ENCODE measurements at regions not wholly inside any gene's neighbourhood (a gene's known extent, or its start where the extent isn't known, plus 50 kb on each side); places are given as distances from the start of the nearest gene placed in this dataset.

GRCh38 chr4:110683601-110684000, 60.7 kb upstream of the PITX2 start:
- no peaks in the 10 kb centered on the region for H3K79me2 ChIP-seq (replicated peaks; ENCODE audit: insufficient read depth, low read length)
- H2AFZ ChIP-seq (ENCODE audit: low read depth, low read length): no peak overlapping the region

GRCh38 chr4:110702326-110702725, 79.4 kb upstream of the PITX2 start:
- peaks cover 3% of the 10 kb centered on the region for H3K9me3 ChIP-seq (ENCODE audit: low read length)
- H2AFZ ChIP-seq (ENCODE audit: low read depth, low read length): no peak overlapping the region
- H3K4me2 ChIP-seq (ENCODE audit: low read length): no peak overlapping the region
- H3K36me3 ChIP-seq (ENCODE audit: insufficient read depth, low read length): no peaks in the 10 kb centered on the region
- no peaks in the 10 kb centered on the region for H4K20me1 ChIP-seq (ENCODE audit: insufficient read depth)
- H3K9ac ChIP-seq (ENCODE audit: low read length): no peak overlapping the region
- no peak overlapping the region for H3K27ac ChIP-seq (ENCODE audit: low read length)
- no peaks in the 10 kb centered on the region for H3K9me2 ChIP-seq (ENCODE audit: insufficient read depth, low read length)
- no peaks in the 10 kb centered on the region for H3K27me3 ChIP-seq (ENCODE audit: insufficient read depth, low read depth, low read length)
- no peak overlapping the region for H3K4me3 ChIP-seq (ENCODE audit: low read length)
- H3K79me2 ChIP-seq (replicated peaks; ENCODE audit: insufficient read depth, low read length): no peaks in the 10 kb centered on the region
- H3F3A ChIP-seq (ENCODE audit: insufficient read depth, low read length, poor library complexity, severe bottlenecking): no peaks in the 10 kb centered on the region
- no peak for TF ChIP-seq TAF1 (IDR thresholded peaks at IDR 0.05; ENCODE audit: low read depth)
- TF ChIP-seq EP300 (conservative IDR thresholded peaks at IDR 0.05; ENCODE audit: poor library complexity, severe bottlenecking): no peak
- TF ChIP-seq EZH2 (IDR thresholded peaks at IDR 0.05; ENCODE audit: borderline replicate concordance, insufficient read depth, low read length, poor library complexity, severe bottlenecking): no peak
- TF ChIP-seq CTCF (IDR thresholded peaks at IDR 0.05; ENCODE audit: poor library complexity, severe bottlenecking): no peak
- TF ChIP-seq POLR2AphosphoS5 (IDR thresholded peaks at IDR 0.05): no peak
- no peak for TF ChIP-seq SMC3 (conservative IDR thresholded peaks at IDR 0.05; ENCODE audit: poor library complexity)
- no peak for TF ChIP-seq MXI1 (conservative IDR thresholded peaks at IDR 0.05; ENCODE audit: poor library complexity, severe bottlenecking)
- no peak for TF ChIP-seq RAD21 (conservative IDR thresholded peaks at IDR 0.05)

More at GRCh38 chr4:110683601-110684000, 60.7 kb upstream of the PITX2 start:
- no peaks in the 10 kb centered on the region for H3K9me2 ChIP-seq (ENCODE audit: insufficient read depth, low read length)
- no peaks in the 10 kb centered on the region for H3K9me3 ChIP-seq (ENCODE audit: low read length)
- H3K27ac ChIP-seq (ENCODE audit: low read length): no peak overlapping the region
- H3K36me3 ChIP-seq (ENCODE audit: insufficient read depth, low read length): no peaks in the 10 kb centered on the region
- no peak for TF ChIP-seq TAF1 (IDR thresholded peaks at IDR 0.05; ENCODE audit: low read depth)
- no peak for TF ChIP-seq POLR2AphosphoS5 (IDR thresholded peaks at IDR 0.05)
- TF ChIP-seq EZH2 (IDR thresholded peaks at IDR 0.05; ENCODE audit: borderline replicate concordance, insufficient read depth, low read length, poor library complexity, severe bottlenecking): no peak
- no peak for TF ChIP-seq REST (IDR thresholded peaks at IDR 0.05; ENCODE audit: borderline replicate concordance)
- no peak for TF ChIP-seq SMC3 (conservative IDR thresholded peaks at IDR 0.05; ENCODE audit: poor library complexity)
- no peak for TF ChIP-seq MXI1 (conservative IDR thresholded peaks at IDR 0.05; ENCODE audit: poor library complexity, severe bottlenecking)
- no peak for TF ChIP-seq RAD21 (conservative IDR thresholded peaks at IDR 0.05)
- no peak for TF ChIP-seq CTCF (IDR thresholded peaks at IDR 0.05; ENCODE audit: poor library complexity, severe bottlenecking)
- TF ChIP-seq EP300 (conservative IDR thresholded peaks at IDR 0.05; ENCODE audit: poor library complexity, severe bottlenecking): no peak
- no peaks in the 10 kb centered on the region for H3F3A ChIP-seq (ENCODE audit: insufficient read depth, low read length, poor library complexity, severe bottlenecking)
- no peak overlapping the region for H3K4me3 ChIP-seq (ENCODE audit: low read length)
- H4K20me1 ChIP-seq (ENCODE audit: insufficient read depth): no peaks in the 10 kb centered on the region
- H3K27me3 ChIP-seq (ENCODE audit: insufficient read depth, low read depth, low read length): no peaks in the 10 kb centered on the region
- no peak overlapping the region for H3K9ac ChIP-seq (ENCODE audit: low read length)
- no peak overlapping the region for H3K4me2 ChIP-seq (ENCODE audit: low read length)
